Sigmoid colon (tissue), 6 donors: ENCODE measurements at regions not wholly inside any gene's neighbourhood (a gene's known extent, or its start where the extent isn't known, plus 50 kb on each side); places are given as distances from the start of the nearest gene placed in this dataset.
"Not testable (repeated sequence)": the region's sequence is repeated elsewhere in the genome, so short reads cannot be mapped to it uniquely, and the experiment has no call there.

ENCODE experiments used
- DNase-seq: peaks from one replicate; pipeline ENCODE4 v3.0.0-alpha.2; 2019
- H3K27ac ChIP-seq, 4 donors: fragments of 200-600 bp; sonication (generic); one replicate each; pipeline ENCODE4 v1.5.1; 2016 to 2019; ENCODE audit warnings: mild to moderate bottlenecking in 1 of 4
- H3K27me3 ChIP-seq, 3 donors: fragments of 200-600 bp; sonication (generic); one replicate each; pipeline ENCODE4 v1.5.1; 2019; ENCODE audit warnings: mild to moderate bottlenecking in 1 of 3
- H3K36me3 ChIP-seq, 4 donors: fragments of 200-600 bp; sonication (generic); one replicate each; pipeline ENCODE4 v1.5.1; 2016 to 2019
- H3K4me1 ChIP-seq, 4 donors: fragments of 200-600 bp; sonication (generic); one replicate each; pipeline ENCODE4 v1.5.1; 2017 to 2019
- H3K4me3 ChIP-seq, 4 donors: fragments of 200-600 bp; sonication (generic); one replicate each; pipeline ENCODE4 v1.5.1; 2017 to 2019; ENCODE audit warnings: mild to moderate bottlenecking in 2 of 4, moderate library complexity in 1 of 4
- H3K9me3 ChIP-seq, 4 donors: fragments of 200-600 bp in 3 of 4; sonication (generic) in 3 of 4; one replicate each; pipeline versions ENCODE4 v1.5.1 to v1.6.1; 2013 to 2019
- EP300 ChIP-seq, 4 donors: sonication (generic); formaldehyde crosslinking; IDR thresholded peaks; one replicate each; pipeline ENCODE4 v1.6.1; 2017; ENCODE audit warnings: antibody characterized with exemption in 4 of 4
- POLR2A ChIP-seq, 2 donors: fragments of 450-650 bp; IDR thresholded peaks; one replicate each; pipeline ENCODE4 v1.6.1; 2016; ENCODE audit warnings: antibody characterized with exemption in 2 of 2, mild to moderate bottlenecking in 2 of 2, moderate library complexity in 2 of 2
- POLR2AphosphoS5 ChIP-seq, 4 donors: sonication (generic); formaldehyde crosslinking; IDR thresholded peaks; one replicate each; pipeline ENCODE4 v1.6.1; 2017; ENCODE audit warnings: antibody characterized with exemption in 4 of 4
- WGBS, 2 donors: extraction: QIAGEN DNeasy Blood & Tissue Kit; methylation state at CpG; one replicate each; pipeline ENCODE4 v1.1.7; 2013; 5-methylcytosine and 5-hydroxymethylcytosine counted together
- intact Hi-C: fragments of 100-400 bp; cut with DNase I; formaldehyde crosslinking; loops from one replicate; pipeline ENCODE4 v1.15.1; 2023
- TF ChIP-seq, protein P1 (sequence below), 4 experiments: fragments of 450-650 bp in 3 of 4; fragments of 200-600 bp in 1 of 4; IDR thresholded peaks; one replicate each; pipeline ENCODE4 v1.5.1; 2016 to 2019; ENCODE audit warnings: antibody characterized with exemption in 4 of 4, mild to moderate bottlenecking in 3 of 4, moderate library complexity in 2 of 4
- donor health status: healthy with polysubstance abuse.
- donor health status: healthy.

DNA sequence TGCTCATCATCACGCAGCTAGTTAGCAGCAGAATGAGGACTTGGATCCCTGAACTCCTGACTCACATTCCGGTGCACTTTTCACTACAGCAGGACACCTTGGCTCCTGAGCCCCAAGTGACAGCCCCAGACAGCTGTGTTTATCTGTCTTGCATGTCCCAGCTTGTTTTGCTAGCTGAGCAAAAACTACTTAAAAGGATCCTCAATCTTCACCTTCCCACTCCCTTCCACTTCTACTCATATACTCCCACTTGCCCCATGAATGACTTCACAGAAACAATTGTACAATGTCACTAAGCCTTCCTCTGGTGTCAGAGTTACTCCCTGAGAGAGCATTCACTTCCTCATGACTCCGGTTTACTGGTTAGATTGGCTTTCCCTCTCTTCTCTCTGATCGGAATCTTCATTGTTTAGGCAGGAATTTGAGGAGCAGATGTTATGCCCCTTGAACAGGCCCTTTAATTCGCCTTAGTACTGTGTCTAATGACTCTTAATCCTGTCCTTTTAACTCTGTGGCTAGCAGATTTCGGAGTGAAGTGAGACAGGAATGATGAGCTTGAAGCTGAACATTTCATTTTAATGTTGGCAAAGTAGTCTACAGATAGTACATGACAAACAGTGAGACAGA lies 587.2 kb upstream of the CHD1 start:
- 63 to 65% methylated on average over 6 of the region's 6 CpGs for WGBS, 2 donors
- H3K9me3 ChIP-seq, H3K27me3 ChIP-seq, H3K36me3 ChIP-seq, H3K4me3 ChIP-seq, DNase-seq, H3K27ac ChIP-seq, intact Hi-C loops, H3K4me1 ChIP-seq: not testable (repeated sequence)

DNA sequence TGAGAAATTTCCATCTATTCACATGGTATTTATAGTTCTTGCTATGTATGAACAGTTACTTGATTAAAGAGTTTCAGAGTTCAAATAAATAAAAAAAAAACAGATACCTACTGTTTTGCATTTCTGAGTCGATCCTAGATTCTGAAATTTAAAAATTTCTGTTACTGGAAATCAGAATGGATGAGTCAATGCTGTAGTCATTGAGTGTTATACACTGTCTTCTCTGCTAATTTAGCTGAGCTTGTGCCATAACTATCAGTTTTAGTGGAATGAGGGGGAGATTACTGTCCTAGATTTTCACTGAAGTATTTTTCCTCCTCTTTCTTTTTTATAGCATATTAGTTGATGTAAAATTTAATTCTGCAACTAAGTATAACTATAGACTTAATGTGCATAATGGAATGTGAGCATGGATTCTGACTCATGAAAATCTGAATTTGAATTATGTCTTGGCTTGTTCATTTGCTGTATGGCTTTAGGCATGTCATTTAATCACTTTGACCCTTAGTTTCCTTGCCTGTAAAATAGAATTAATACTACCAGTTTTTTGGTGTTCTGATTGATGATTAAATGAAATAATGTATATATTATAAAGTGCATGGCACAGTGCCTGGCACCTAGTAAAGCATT lies 581.5 kb upstream of the CHD1 start:
- H3K9me3 ChIP-seq, H3K36me3 ChIP-seq, H3K4me1 ChIP-seq, intact Hi-C loops, H3K27ac ChIP-seq, DNase-seq, H3K4me3 ChIP-seq, H3K27me3 ChIP-seq: not testable (repeated sequence)
- 57 to 68% methylated on average over 1 of the region's 1 CpG for WGBS, 2 donors

DNA sequence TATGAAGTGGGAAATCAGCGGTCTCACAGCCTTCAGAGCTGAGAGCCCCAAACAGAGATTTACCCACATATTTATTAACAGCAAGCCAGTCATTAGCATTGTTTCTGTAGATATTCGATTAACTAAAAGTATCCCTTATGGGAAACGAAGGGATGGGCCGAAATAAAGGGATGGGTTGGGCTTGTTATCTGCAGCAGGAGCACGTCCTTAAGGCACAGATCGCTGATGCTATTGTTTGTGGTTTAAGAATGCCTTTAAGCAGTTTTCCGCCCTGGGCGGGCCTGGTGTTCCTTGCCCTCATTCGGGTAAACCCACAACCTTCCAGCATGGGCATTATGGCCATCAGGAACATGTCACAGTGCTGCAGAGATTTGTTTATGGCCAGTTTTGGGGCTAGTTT lies 580.3 kb upstream of the CHD1 start:
- H3K27ac ChIP-seq, H3K27me3 ChIP-seq, H3K9me3 ChIP-seq, H3K36me3 ChIP-seq, DNase-seq, H3K4me3 ChIP-seq, H3K4me1 ChIP-seq, intact Hi-C loops: not testable (repeated sequence)
- 83 to 87% methylated on average over 9 of the region's 9 CpGs for WGBS, 2 donors

DNA sequence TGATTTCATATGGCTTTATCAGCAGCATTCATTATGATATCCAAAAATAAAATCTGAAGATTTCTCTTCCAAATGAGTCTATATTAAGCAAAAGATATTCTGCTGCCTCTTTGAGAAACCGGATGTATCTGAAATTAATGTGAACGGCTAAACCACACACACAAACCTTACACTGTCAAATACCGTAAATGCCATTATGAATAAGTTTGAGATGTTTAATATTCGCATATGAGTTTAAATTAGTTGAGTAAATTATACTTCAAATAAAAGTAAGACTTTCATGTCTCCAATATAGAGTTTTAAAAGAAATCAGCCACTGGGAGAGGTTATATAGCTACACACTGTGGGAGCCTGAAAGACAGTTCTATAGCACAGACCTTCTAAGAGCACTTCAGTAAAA lies 566.6 kb upstream of the CHD1 start:
- H3K27me3 ChIP-seq, DNase-seq, H3K9me3 ChIP-seq, H3K36me3 ChIP-seq, intact Hi-C loops, H3K4me3 ChIP-seq, H3K4me1 ChIP-seq, H3K27ac ChIP-seq: not testable (repeated sequence)
- WGBS, 2 donors: 84 to 91% methylated on average over 4 of the region's 4 CpGs

DNA sequence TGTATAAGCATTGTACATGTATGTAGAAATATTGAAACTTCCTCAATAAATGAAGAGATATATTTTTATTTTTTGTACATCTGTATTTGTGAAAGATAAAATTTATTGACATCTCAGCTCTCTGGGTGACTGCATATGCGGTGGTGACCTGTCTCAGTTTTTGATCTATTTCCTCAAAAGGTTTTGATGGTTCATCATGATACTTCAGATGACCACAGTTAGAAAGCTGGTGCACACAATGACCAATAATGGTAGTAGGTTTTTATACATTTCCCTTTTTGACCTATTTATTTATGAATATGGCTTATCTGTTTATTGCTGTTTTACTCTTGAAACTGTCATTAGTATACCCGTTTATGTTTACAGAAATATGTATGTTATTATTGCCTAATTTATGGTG lies 549.6 kb upstream of the CHD1 start:
- 44 to 72% methylated on average over 2 of the region's 2 CpGs for WGBS, 2 donors
- H3K27me3 ChIP-seq, intact Hi-C loops: not testable (repeated sequence)

DNA sequence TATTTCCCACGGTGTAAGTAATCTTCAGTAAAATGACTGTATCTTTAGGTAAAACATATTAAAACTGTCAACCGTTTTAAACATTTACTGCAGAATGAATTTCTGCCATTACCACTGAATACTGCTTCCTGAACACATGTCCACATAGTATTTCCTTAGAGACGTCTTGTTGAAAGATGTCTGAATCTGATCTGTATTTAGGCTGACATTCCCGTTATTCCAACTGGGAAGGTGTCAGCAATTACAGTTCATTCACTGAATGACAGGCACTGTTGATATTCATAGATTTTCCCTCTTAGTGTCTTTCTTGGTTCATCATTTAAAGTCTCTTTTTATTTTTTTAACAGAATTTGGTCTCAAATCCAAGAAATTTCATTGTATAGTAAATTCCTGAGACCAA lies 544.5 kb upstream of the CHD1 start:
- H3K27me3 ChIP-seq, H3K4me1 ChIP-seq, H3K9me3 ChIP-seq, H3K4me3 ChIP-seq, DNase-seq, H3K36me3 ChIP-seq, intact Hi-C loops, H3K27ac ChIP-seq: not testable (repeated sequence)
- WGBS, 2 donors: 33 to 53% methylated on average over 4 of the region's 4 CpGs

More for the DNA sequence above, 549.6 kb upstream of the CHD1 start:
- H3K36me3 ChIP-seq, H3K4me1 ChIP-seq, H3K4me3 ChIP-seq, DNase-seq, H3K27ac ChIP-seq, H3K9me3 ChIP-seq: not testable (repeated sequence)

DNA sequence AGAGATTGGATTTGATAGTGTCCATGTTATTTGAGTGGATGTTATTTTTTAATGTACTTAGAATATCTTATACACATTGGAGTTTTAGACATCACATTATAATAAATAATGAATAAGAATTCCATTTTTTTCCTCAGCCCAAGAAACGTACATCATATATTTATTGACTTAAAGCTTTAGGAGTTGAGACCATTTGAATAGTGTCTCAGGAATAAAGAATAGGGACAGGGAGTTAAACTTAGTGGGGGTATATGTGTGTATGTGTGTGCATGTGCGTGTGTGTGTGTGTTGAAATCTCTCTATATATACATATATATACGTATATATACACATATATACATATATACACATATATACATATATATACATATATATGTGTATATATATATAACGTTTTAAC lies 542.9 kb upstream of the CHD1 start:
- 31 to 69% methylated on average over 4 of the region's 4 CpGs for WGBS, 2 donors
- DNase-seq, H3K36me3 ChIP-seq, intact Hi-C loops, H3K27ac ChIP-seq, H3K4me3 ChIP-seq, H3K4me1 ChIP-seq, H3K27me3 ChIP-seq, H3K9me3 ChIP-seq: not testable (repeated sequence)

DNA sequence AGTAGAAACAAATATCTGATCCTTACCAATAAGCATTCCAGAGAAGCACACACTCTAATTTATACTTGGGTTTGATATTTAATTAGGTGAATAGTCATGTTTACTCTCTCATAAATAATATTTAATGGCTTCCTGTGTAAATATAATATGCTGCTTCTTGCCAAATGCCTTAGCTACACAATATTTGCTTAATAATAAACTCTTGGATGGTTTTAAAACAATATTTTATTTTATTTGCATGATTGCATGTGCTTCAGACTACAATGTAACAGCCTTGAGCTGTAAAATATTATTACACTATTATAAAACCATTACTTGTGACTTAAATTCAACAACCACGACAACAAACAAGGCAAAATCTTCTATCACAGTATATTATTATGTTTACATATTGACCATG lies 542.4 kb upstream of the CHD1 start:
- 9 to 47% methylated on average over 1 of the region's 1 CpG for WGBS, 2 donors
- intact Hi-C loops, H3K27me3 ChIP-seq, H3K4me3 ChIP-seq, H3K9me3 ChIP-seq, H3K27ac ChIP-seq, H3K36me3 ChIP-seq, H3K4me1 ChIP-seq, DNase-seq: not testable (repeated sequence)

DNA sequence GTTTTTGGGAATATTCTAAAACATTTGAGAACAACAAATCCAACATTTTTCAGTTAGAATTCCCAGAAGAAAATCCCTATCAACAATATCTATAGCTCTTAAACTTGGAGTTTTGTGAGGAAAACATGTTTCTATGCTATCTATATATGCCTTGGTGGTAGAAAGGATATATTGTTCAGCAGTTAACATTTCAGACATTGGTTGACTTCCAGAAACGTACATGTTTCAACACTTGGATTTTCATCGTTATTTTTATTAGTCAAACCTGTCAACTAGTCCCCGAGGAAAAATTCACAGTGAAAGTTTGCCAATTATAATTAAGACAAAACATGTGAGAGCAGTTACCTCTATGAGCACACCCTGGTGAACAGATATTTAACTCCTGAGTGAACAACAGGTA lies 541.8 kb upstream of the CHD1 start:
- H3K27ac ChIP-seq, H3K36me3 ChIP-seq, H3K27me3 ChIP-seq, DNase-seq, H3K9me3 ChIP-seq, H3K4me3 ChIP-seq, intact Hi-C loops, H3K4me1 ChIP-seq: not testable (repeated sequence)
- WGBS, 2 donors: 22 to 55% methylated on average over 3 of the region's 3 CpGs

DNA sequence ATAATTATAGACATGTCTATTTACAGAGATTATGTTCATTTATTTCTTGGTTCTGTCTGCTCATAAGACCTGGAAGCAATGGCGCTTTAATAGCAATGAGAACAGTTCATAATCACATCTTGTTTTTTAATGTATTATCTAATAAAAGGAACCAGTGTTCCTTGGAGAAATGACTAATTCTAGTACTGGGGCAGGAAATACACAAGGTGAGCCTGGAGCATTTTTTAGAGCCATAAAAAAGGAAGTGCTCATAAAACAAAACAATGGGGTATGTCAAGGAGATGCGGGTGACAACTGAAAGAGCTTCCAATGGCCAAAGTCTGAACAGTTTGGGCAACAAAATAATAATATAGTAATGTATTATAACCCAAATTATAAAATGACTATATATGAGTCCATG lies 531.9 kb upstream of the CHD1 start:
- Histone ChIP-seq H3K27me3 (no peaks in the 10 kb centered on the region), H3K9me3 (no peaks in the 10 kb centered on the region), H3K4me3 (no peak overlapping the region), H3K4me1 (no peaks in the 10 kb centered on the region), H3K27ac (no peak overlapping the region), H3K36me3 (no peaks in the 10 kb centered on the region)
- no peak for DNase-seq
- WGBS, 2 donors: 13 to 55% methylated on average over 2 of the region's 2 CpGs
- no peak for TF ChIP-seq EP300 (IDR thresholded peaks at IDR 0.05)
- TF ChIP-seq POLR2AphosphoS5 (IDR thresholded peaks at IDR 0.05): no peak
- TF ChIP-seq, protein P1, sequence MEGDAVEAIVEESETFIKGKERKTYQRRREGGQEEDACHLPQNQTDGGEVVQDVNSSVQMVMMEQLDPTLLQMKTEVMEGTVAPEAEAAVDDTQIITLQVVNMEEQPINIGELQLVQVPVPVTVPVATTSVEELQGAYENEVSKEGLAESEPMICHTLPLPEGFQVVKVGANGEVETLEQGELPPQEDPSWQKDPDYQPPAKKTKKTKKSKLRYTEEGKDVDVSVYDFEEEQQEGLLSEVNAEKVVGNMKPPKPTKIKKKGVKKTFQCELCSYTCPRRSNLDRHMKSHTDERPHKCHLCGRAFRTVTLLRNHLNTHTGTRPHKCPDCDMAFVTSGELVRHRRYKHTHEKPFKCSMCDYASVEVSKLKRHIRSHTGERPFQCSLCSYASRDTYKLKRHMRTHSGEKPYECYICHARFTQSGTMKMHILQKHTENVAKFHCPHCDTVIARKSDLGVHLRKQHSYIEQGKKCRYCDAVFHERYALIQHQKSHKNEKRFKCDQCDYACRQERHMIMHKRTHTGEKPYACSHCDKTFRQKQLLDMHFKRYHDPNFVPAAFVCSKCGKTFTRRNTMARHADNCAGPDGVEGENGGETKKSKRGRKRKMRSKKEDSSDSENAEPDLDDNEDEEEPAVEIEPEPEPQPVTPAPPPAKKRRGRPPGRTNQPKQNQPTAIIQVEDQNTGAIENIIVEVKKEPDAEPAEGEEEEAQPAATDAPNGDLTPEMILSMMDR (IDR thresholded peaks at IDR 0.05): no peak
- no peak for TF ChIP-seq POLR2A (IDR thresholded peaks at IDR 0.05)
- intact Hi-C loops: no loop called here
